ENCODE measurements at regions not wholly inside any gene's neighbourhood (a gene's known extent, or its start where the extent isn't known, plus 50 kb on each side); places are given as distances from the start of the nearest gene placed in this dataset.

DNA sequence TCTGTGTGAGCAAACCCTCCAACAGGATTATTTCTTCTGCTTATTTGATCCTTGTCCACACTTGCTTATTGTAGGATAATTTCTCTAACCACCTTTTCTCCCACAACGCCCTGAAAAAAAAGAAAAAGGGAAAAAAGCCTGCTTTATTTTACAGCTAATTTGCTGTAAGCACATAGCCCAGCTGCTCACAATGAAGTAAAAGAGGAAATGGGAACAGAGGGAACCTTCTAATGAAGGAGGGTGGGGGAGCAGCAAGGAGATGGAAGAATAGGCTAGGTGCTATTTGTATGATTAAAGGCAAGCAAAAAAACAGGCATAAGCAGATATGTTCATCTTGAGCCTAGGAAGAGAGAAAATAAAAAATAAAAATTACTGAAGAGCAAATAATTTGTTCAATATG is 331.6 kb downstream of the TXNL1 start:
- Histone ChIP-seq H3K27ac (no peak overlapping the region), H3K4me3 (no peak overlapping the region)
- TF ChIP-seq, protein P1, sequence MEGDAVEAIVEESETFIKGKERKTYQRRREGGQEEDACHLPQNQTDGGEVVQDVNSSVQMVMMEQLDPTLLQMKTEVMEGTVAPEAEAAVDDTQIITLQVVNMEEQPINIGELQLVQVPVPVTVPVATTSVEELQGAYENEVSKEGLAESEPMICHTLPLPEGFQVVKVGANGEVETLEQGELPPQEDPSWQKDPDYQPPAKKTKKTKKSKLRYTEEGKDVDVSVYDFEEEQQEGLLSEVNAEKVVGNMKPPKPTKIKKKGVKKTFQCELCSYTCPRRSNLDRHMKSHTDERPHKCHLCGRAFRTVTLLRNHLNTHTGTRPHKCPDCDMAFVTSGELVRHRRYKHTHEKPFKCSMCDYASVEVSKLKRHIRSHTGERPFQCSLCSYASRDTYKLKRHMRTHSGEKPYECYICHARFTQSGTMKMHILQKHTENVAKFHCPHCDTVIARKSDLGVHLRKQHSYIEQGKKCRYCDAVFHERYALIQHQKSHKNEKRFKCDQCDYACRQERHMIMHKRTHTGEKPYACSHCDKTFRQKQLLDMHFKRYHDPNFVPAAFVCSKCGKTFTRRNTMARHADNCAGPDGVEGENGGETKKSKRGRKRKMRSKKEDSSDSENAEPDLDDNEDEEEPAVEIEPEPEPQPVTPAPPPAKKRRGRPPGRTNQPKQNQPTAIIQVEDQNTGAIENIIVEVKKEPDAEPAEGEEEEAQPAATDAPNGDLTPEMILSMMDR (IDR thresholded peaks at IDR 0.05): no peak
- DNase-seq (ENCODE audit: low spot score): no peak

DNA sequence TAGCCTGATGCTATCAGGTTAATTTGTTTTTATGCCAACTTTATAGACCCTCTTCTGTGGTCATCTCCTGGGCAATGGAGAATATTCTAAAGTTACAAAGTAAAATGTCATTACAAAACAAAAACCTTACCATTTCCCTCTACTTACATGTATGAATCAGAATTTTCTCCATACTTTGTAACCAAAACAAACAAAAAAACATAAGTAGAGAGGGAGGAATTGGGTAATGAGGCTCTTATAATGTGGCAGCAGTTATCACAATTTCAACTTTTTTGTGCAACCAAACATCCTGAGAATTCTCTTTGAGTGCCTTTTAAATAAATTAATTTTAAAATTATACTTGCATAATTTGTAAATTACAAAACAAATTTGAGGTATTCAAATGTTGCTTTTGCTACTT is 332.8 kb downstream of the TXNL1 start:
- Histone ChIP-seq H3K27ac (no peak overlapping the region), H3K4me3 (no peak overlapping the region)
- TF ChIP-seq, protein P1 (IDR thresholded peaks at IDR 0.05): no peak
- no peak for DNase-seq (ENCODE audit: low spot score)

DNA sequence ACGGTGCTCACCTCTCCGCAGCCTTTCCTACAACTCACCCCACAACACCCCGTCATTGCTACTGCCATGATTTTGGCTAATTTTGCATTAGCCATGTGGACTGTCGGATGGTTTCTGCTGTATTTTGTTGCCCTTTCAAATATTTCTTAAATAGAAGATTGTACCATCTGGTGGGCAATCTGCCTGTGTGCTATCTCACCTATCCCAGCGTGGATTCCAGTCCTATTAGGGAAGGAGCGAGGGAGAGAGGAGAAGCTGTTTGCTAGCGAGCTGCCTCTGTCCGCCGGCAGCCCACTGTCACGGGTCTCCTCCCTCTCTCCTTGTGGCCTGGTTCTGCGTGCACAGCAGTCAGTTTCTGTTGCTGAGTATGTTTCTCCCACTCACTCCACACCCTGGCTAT is 336.2 kb downstream of the TXNL1 start:
- no peak overlapping the region for H3K4me3 ChIP-seq
- no peak for DNase-seq (ENCODE audit: low spot score)
- TF ChIP-seq, protein P1 (IDR thresholded peaks at IDR 0.05): no peak
- H3K27ac ChIP-seq: no peak overlapping the region

DNA sequence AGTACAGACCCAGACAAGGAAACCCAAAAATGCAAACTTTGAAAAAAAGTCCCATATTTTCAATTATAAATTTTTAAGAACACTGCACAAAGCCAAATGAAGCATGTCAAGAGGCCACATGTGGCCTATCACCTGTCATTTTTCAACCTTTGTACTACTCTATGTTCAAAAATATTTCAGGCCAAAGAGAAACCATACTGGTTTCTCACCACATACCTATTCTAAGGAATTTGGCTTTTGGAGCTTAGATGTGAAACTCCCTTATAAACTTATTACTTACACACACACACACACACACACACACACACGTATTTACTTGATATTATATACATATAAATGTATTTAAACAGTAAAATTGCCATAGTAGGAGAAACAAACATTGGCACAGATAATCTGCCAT is 338.7 kb downstream of the TXNL1 start:
- no peak overlapping the region for H3K4me3 ChIP-seq
- TF ChIP-seq, protein P1 (IDR thresholded peaks at IDR 0.05): no peak
- DNase-seq (ENCODE audit: low spot score): no peak
- no peak overlapping the region for H3K27ac ChIP-seq

DNA sequence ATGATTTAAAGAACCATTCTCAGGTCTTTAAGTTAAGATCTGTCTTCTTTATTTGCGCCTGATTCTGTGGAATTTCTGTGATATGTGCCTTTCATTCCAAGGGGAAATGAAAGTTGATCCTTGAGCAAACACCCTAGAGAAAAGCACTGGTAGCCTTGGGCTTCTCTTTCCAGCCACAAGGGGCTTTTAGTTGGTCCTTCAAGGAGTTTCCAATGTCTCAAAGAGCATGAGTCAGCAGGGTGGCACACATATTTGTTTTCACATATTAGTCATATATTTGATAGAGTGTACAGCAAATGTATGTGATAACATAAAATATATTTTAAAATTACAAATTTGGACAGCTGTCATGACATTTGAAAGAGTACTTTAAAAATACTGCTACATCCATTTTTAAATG is 339.5 kb downstream of the TXNL1 start:
- no peak overlapping the region for H3K27ac ChIP-seq
- TF ChIP-seq, protein P1 (IDR thresholded peaks at IDR 0.05): no peak
- no peak overlapping the region for H3K4me3 ChIP-seq
- DNase-seq (ENCODE audit: low spot score): no peak

DNA sequence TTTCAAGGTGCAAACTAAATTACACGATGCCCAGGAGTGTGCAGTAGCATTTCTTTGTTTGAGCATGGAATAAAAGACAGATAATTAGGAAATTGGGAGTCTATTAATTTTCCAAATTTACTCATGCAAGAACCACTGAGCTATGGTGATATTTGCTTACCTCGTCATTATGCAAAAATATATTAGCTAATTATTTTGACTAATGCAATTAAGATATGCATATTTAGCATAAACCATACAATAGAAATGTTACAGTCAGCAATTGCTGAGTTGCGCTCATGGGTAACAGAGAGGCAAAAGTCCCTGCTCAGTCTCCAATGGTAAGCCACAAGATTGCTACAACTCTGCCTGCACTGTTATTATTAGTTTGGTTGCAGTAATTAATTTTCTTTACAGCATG is 342.0 kb downstream of the TXNL1 start:
- TF ChIP-seq, protein P1 (IDR thresholded peaks at IDR 0.05): no peak
- Histone ChIP-seq H3K27ac (no peak overlapping the region), H3K4me3 (no peak overlapping the region)
- no peak for DNase-seq (ENCODE audit: low spot score)

DNA sequence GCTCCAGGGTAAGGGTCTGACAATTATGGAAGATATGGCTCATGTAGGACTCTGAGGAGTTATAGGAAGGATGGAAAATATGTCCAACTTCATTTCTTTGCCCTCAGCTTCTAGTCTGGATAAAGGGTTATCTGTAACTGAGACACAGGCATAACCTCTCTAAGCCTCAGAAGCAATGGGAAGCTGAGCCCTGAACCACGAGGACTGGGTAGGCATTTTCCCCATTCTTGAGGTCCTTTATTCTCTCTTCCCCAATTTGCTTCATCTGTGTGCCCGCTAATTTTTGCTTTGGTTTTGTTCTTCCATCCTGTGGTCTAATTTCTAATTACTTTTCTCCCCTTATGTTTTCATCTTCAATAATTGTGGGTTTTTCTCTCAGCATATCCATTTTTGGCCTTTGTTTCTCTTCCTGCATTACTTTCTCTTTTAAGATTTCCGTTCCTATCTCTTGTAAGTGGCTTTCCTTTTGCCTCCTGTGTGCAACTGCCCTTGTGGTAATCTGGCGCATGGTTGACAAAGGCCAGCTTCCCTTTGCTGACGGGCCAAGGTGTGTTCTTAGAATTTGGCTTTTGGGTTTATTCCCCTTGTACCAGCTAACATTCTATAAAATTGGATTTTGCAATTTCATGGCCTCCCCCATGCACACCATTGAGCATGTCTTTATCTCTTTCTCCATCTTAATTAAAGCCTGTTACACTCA is 343.8 kb downstream of the TXNL1 start:
- no peak for DNase-seq (ENCODE audit: low spot score)
- TF ChIP-seq, protein P1 (IDR thresholded peaks at IDR 0.05): no peak
- Histone ChIP-seq H3K4me3 (no peak overlapping the region), H3K27ac (no peak overlapping the region)
